ENCODE measurements at regions not wholly inside any gene's neighbourhood (a gene's known extent, or its start where the extent isn't known, plus 50 kb on each side); places are given as distances from the start of the nearest gene placed in this dataset.

DNA sequence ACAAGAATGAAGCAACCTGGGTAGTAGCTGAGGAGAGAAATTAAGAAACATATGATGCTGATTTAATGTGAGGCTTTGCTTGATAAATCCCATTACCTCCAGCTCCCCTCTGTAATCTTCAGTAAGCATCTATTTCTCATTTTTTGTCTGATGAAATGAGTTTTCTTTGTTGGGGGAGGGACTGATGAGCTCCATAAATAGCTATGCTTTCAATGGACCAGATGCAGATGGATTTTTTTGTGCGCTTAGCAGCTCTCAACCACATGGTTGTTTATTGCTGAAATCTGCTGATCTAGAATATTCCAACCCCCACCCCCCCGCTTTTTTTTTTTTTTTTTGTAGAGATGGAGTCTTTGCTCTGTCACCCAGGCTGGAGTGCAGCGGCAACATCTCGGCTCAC lies 1082.0 kb downstream of the RAPGEF2 start:
- TF ChIP-seq, protein P1, sequence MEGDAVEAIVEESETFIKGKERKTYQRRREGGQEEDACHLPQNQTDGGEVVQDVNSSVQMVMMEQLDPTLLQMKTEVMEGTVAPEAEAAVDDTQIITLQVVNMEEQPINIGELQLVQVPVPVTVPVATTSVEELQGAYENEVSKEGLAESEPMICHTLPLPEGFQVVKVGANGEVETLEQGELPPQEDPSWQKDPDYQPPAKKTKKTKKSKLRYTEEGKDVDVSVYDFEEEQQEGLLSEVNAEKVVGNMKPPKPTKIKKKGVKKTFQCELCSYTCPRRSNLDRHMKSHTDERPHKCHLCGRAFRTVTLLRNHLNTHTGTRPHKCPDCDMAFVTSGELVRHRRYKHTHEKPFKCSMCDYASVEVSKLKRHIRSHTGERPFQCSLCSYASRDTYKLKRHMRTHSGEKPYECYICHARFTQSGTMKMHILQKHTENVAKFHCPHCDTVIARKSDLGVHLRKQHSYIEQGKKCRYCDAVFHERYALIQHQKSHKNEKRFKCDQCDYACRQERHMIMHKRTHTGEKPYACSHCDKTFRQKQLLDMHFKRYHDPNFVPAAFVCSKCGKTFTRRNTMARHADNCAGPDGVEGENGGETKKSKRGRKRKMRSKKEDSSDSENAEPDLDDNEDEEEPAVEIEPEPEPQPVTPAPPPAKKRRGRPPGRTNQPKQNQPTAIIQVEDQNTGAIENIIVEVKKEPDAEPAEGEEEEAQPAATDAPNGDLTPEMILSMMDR (conservative IDR thresholded peaks at IDR 0.05 in 1 of 2, IDR thresholded peaks at IDR 0.05 in 1 of 2; ENCODE audit: low read depth in 1 of 2, low read length in 2 of 2), result no peak
- no peak for TF ChIP-seq EZH2 (IDR thresholded peaks at IDR 0.05; ENCODE audit: low read length, missing control alignments)

Data from fibroblast of lung (primary cell).